ENCODE measurements at regions not wholly inside any gene's neighbourhood (a gene's known extent, or its start where the extent isn't known, plus 50 kb on each side); places are given as distances from the start of the nearest gene placed in this dataset.

DNA sequence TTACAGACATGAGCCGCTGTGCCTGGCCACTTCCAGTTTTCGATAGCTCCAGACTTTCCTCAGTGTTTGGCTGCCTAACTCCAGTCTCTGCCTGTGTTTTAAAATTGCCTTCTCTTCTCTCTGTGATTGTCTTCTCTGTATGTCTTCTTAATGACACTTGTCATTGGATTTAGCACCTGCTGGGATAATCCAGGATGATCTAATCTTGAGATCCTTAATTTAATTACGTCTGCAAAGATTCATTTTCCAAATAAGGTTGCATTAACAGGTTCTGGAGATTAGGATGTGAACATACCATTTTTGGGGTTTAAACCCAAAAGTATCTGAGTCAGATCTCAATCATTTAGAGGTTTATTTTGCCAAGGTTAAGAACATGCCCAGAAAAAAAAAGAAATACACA is 222.2 kb upstream of the PDZRN3 start:
- H3K9me2 ChIP-seq (replicated peaks; ENCODE audit: control insufficient read depth, low read length): no peaks in the 10 kb centered on the region
- TF ChIP-seq EZH2phosphoT487 (IDR thresholded peaks at IDR 0.05; ENCODE audit: borderline replicate concordance, low read length) (no peak), CTCF (IDR thresholded peaks at IDR 0.05; ENCODE audit: low read depth, low read length, poor library complexity, severe bottlenecking) (no peak)
- H3K4me3 ChIP-seq (ENCODE audit: low read length): no peak overlapping the region
- H3K9me3 ChIP-seq (ENCODE audit: control insufficient read depth, insufficient read depth, low read length): no peaks in the 10 kb centered on the region
- no peaks in the 10 kb centered on the region for H3K27me3 ChIP-seq (ENCODE audit: control insufficient read depth, low read length)
- no peaks in the 10 kb centered on the region for H3K4me1 ChIP-seq (ENCODE audit: control insufficient read depth, low read length)
- H3K27ac ChIP-seq (ENCODE audit: low read depth, low read length): no peak overlapping the region
- H3K36me3 ChIP-seq (ENCODE audit: control insufficient read depth, low read length): no peaks in the 10 kb centered on the region
- H3K4me2 ChIP-seq (ENCODE audit: low read length): no peak overlapping the region
- no peaks in the 10 kb centered on the region for H4K20me1 ChIP-seq (ENCODE audit: control insufficient read depth, insufficient read depth, low read depth, low read length)
- no peaks in the 10 kb centered on the region for H3K79me2 ChIP-seq (ENCODE audit: control insufficient read depth, low read length)
- H3F3A ChIP-seq (ENCODE audit: control insufficient read depth, insufficient read depth): no peaks in the 10 kb centered on the region

DNA sequence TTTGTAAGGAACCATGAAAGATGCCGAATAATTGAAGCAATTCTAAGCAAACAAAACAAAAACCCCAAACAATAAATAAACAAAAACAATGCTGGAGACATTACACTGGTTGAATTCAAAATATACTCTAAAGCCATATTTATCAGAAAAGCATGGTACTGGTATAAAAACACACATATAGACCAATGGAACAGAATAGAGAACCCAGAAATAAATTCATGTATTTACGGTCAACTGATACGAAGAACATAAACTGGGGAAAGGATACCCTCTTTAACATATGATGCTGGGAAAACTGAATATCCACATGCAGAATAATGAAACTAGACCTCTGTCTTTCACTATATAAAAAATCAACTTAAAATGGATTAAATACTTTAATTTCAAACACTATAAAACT is 214.3 kb upstream of the PDZRN3 start:
- H3F3A ChIP-seq (ENCODE audit: control insufficient read depth, insufficient read depth): no peaks in the 10 kb centered on the region
- no peak for TF ChIP-seq CTCF (IDR thresholded peaks at IDR 0.05; ENCODE audit: low read depth, low read length, poor library complexity, severe bottlenecking)
- H3K27me3 ChIP-seq (ENCODE audit: control insufficient read depth, low read length): no peaks in the 10 kb centered on the region
- no peaks in the 10 kb centered on the region for H3K36me3 ChIP-seq (ENCODE audit: control insufficient read depth, low read length)
- H3K4me1 ChIP-seq (ENCODE audit: control insufficient read depth, low read length): no peaks in the 10 kb centered on the region
- no peaks in the 10 kb centered on the region for H3K79me2 ChIP-seq (ENCODE audit: control insufficient read depth, low read length)
- no peak overlapping the region for H3K27ac ChIP-seq (ENCODE audit: low read depth, low read length)
- H3K4me2 ChIP-seq (ENCODE audit: low read length): no peak overlapping the region
- no peaks in the 10 kb centered on the region for H3K9me3 ChIP-seq (ENCODE audit: control insufficient read depth, insufficient read depth, low read length)
- no peaks in the 10 kb centered on the region for H4K20me1 ChIP-seq (ENCODE audit: control insufficient read depth, insufficient read depth, low read depth, low read length)
- no peak overlapping the region for H3K4me3 ChIP-seq (ENCODE audit: low read length)
- no peaks in the 10 kb centered on the region for H3K9me2 ChIP-seq (replicated peaks; ENCODE audit: control insufficient read depth, low read length)

GRCh38 chr3:73835945-73836344 is 211.2 kb upstream of the PDZRN3 start:
- no peaks in the 10 kb centered on the region for H3K4me1 ChIP-seq (ENCODE audit: control insufficient read depth, low read length)
- H3K79me2 ChIP-seq (ENCODE audit: control insufficient read depth, low read length): no peaks in the 10 kb centered on the region
- no peaks in the 10 kb centered on the region for H3K36me3 ChIP-seq (ENCODE audit: control insufficient read depth, low read length)
- no peaks in the 10 kb centered on the region for H3K27me3 ChIP-seq (ENCODE audit: control insufficient read depth, low read length)
- H4K20me1 ChIP-seq (ENCODE audit: control insufficient read depth, insufficient read depth, low read depth, low read length): no peaks in the 10 kb centered on the region
- no peak overlapping the region for H3K27ac ChIP-seq (ENCODE audit: low read depth, low read length)
- no peaks in the 10 kb centered on the region for H3F3A ChIP-seq (ENCODE audit: control insufficient read depth, insufficient read depth)
- no peaks in the 10 kb centered on the region for H3K9me3 ChIP-seq (ENCODE audit: control insufficient read depth, insufficient read depth, low read length)
- no peak for TF ChIP-seq EZH2phosphoT487 (IDR thresholded peaks at IDR 0.05; ENCODE audit: borderline replicate concordance, low read length)
- TF ChIP-seq CTCF (IDR thresholded peaks at IDR 0.05; ENCODE audit: low read depth, low read length, poor library complexity, severe bottlenecking): no peak
- no peak overlapping the region for H3K4me3 ChIP-seq (ENCODE audit: low read length)
- H3K4me2 ChIP-seq (ENCODE audit: low read length): no peak overlapping the region
- H3K9me2 ChIP-seq (replicated peaks; ENCODE audit: control insufficient read depth, low read length): no peaks in the 10 kb centered on the region

DNA sequence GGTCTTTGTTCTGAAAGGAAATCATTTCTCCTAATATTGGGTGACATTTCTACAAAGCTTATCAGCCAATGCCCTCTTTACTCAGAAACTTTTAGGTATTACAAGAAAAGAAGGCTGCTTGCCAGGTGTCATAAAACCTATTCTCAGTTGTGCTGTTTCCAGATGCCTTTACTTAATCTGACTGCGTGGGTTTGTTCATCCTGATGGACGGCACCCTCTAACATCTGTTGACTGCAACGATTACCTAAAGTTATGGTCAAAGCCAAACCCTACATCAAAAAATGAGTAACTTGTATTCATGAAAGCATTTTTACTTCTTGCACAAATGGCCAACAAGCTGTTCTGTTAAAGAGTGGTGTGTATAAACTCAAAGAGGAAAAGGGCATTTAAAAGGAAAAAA is 207.7 kb upstream of the PDZRN3 start:
- no peaks in the 10 kb centered on the region for H3K36me3 ChIP-seq (ENCODE audit: control insufficient read depth, low read length)
- no peak overlapping the region for H3K4me3 ChIP-seq (ENCODE audit: low read length)
- no peaks in the 10 kb centered on the region for H3K9me2 ChIP-seq (replicated peaks; ENCODE audit: control insufficient read depth, low read length)
- no peak overlapping the region for H3K27ac ChIP-seq (ENCODE audit: low read depth, low read length)
- no peaks in the 10 kb centered on the region for H4K20me1 ChIP-seq (ENCODE audit: control insufficient read depth, insufficient read depth, low read depth, low read length)
- no peaks in the 10 kb centered on the region for H3K79me2 ChIP-seq (ENCODE audit: control insufficient read depth, low read length)
- no peak overlapping the region for H3K4me2 ChIP-seq (ENCODE audit: low read length)
- no peaks in the 10 kb centered on the region for H3K27me3 ChIP-seq (ENCODE audit: control insufficient read depth, low read length)
- H3K4me1 ChIP-seq (ENCODE audit: control insufficient read depth, low read length): no peaks in the 10 kb centered on the region
- TF ChIP-seq EZH2phosphoT487 (IDR thresholded peaks at IDR 0.05; ENCODE audit: borderline replicate concordance, low read length) (no peak), CTCF (IDR thresholded peaks at IDR 0.05; ENCODE audit: low read depth, low read length, poor library complexity, severe bottlenecking) (no peak)
- no peaks in the 10 kb centered on the region for H3F3A ChIP-seq (ENCODE audit: control insufficient read depth, insufficient read depth)
- no peaks in the 10 kb centered on the region for H3K9me3 ChIP-seq (ENCODE audit: control insufficient read depth, insufficient read depth, low read length)
